ENCODE measurements at regions not wholly inside any gene's neighbourhood (a gene's known extent, or its start where the extent isn't known, plus 50 kb on each side); places are given as distances from the start of the nearest gene placed in this dataset.

GRCh38 chr12:127582074-127582473 is 684.9 kb upstream of the TMEM132C start:
- no peaks in the 10 kb centered on the region for H3K9me3 ChIP-seq
- TF ChIP-seq CTCF (IDR thresholded peaks at IDR 0.05) (no peak), POLR2A (IDR thresholded peaks at IDR 0.05) (no peak)
- no peak for DNase-seq
- no peaks in the 10 kb centered on the region for H3K36me3 ChIP-seq
- H3K4me3 ChIP-seq: no peak overlapping the region
- H3K27me3 ChIP-seq: no peaks in the 10 kb centered on the region
- no peak overlapping the region for H3K27ac ChIP-seq
- H3K4me1 ChIP-seq: no peaks in the 10 kb centered on the region

- H3K9me3 ChIP-seq: no peaks in the 10 kb centered on the region
- no peaks in the 10 kb centered on the region for H3K36me3 ChIP-seq
- no peaks in the 10 kb centered on the region for H3K27me3 ChIP-seq
- no peak overlapping the region for H3K4me3 ChIP-seq
- H3K4me1 ChIP-seq: no peaks in the 10 kb centered on the region
- no peak overlapping the region for H3K27ac ChIP-seq
- no peak for DNase-seq
- no peak for TF ChIP-seq CTCF (IDR thresholded peaks at IDR 0.05)
- no peak for TF ChIP-seq POLR2A (IDR thresholded peaks at IDR 0.05)
Measured at GRCh38 chr12:127583041-127583440, 683.9 kb upstream of the TMEM132C start.

GRCh38 chr12:127588249-127588648 is 678.7 kb upstream of the TMEM132C start:
- DNase-seq: no peak
- Histone ChIP-seq H3K4me1 (no peaks in the 10 kb centered on the region), H3K27me3 (no peaks in the 10 kb centered on the region), H3K36me3 (no peaks in the 10 kb centered on the region), H3K9me3 (no peaks in the 10 kb centered on the region), H3K27ac (no peak overlapping the region), H3K4me3 (no peak overlapping the region)
- TF ChIP-seq POLR2A (IDR thresholded peaks at IDR 0.05) (no peak), CTCF (IDR thresholded peaks at IDR 0.05) (no peak)

- Histone ChIP-seq H3K9me3 (no peaks in the 10 kb centered on the region), H3K27me3 (no peaks in the 10 kb centered on the region), H3K4me3 (no peak overlapping the region), H3K27ac (no peak overlapping the region), H3K36me3 (no peaks in the 10 kb centered on the region), H3K4me1 (no peaks in the 10 kb centered on the region)
- TF ChIP-seq POLR2A (IDR thresholded peaks at IDR 0.05) (no peak), CTCF (IDR thresholded peaks at IDR 0.05) (no peak)
- DNase-seq: no peak
Measured at GRCh38 chr12:127589541-127589940, 677.4 kb upstream of the TMEM132C start.

- Histone ChIP-seq H3K9me3 (no peaks in the 10 kb centered on the region), H3K27me3 (no peaks in the 10 kb centered on the region), H3K4me1 (no peaks in the 10 kb centered on the region), H3K4me3 (no peak overlapping the region), H3K27ac (no peak overlapping the region), H3K36me3 (no peaks in the 10 kb centered on the region)
- DNase-seq: no peak
- TF ChIP-seq CTCF (IDR thresholded peaks at IDR 0.05) (no peak), POLR2A (IDR thresholded peaks at IDR 0.05) (no peak)
Measured at GRCh38 chr12:127590868-127591267, 676.1 kb upstream of the TMEM132C start.

- Histone ChIP-seq H3K4me1 (no peaks in the 10 kb centered on the region), H3K9me3 (no peaks in the 10 kb centered on the region), H3K27me3 (no peaks in the 10 kb centered on the region), H3K36me3 (no peaks in the 10 kb centered on the region), H3K27ac (no peak overlapping the region), H3K4me3 (no peak overlapping the region)
- TF ChIP-seq CTCF (IDR thresholded peaks at IDR 0.05) (no peak), POLR2A (IDR thresholded peaks at IDR 0.05) (no peak)
- DNase-seq: no peak
Measured at GRCh38 chr12:127592245-127592644, 674.7 kb upstream of the TMEM132C start.
